Neural cell (in vitro differentiated cells): ENCODE measurements at regions not wholly inside any gene's neighbourhood (a gene's known extent, or its start where the extent isn't known, plus 50 kb on each side); places are given as distances from the start of the nearest gene placed in this dataset.

Source experiments
- H2AFZ ChIP-seq: fragments of 200-600, 300-800 bp; sonication (generic), shearing (Covaris generic); 2 replicates; pipeline ENCODE4 v1.6.0; 2014; ENCODE audit warnings: low read depth, mild to moderate bottlenecking, antibody characterized with exemption, low read length, moderate library complexity
- H3F3A ChIP-seq: fragments of 200-600 bp; shearing (Covaris generic); 2 replicates; pipeline ENCODE4 v1.6.1; 2016; ENCODE audit warnings: mild to moderate bottlenecking, moderate library complexity, mixed read lengths, antibody characterized with exemption, low read length; ENCODE audit not compliant: insufficient read depth, poor library complexity, severe bottlenecking
- H3K27ac ChIP-seq: fragments of 200-600, 300-800 bp; sonication (generic), shearing (Covaris generic); 2 replicates; pipeline ENCODE4 v1.5.1; 2014; ENCODE audit warnings: mild to moderate bottlenecking, low read length, moderate library complexity
- H3K27me3 ChIP-seq: fragments of 300-800, 200-600 bp; sonication (generic), shearing (Covaris generic); 2 replicates; pipeline ENCODE4 v1.6.0; 2014; ENCODE audit warnings: mild to moderate bottlenecking, low read depth, low read length, moderate library complexity; ENCODE audit not compliant: insufficient read depth
- H3K36me3 ChIP-seq: fragments of 300-800, 200-600 bp; sonication (generic), shearing (Covaris generic); 2 replicates; pipeline ENCODE4 v1.5.1; 2014; ENCODE audit warnings: mild to moderate bottlenecking, antibody characterized with exemption, low read length, moderate library complexity; ENCODE audit not compliant: insufficient read depth
- H3K4me2 ChIP-seq: fragments of 300-800, 200-600 bp; sonication (generic), shearing (Covaris generic); 2 replicates; pipeline ENCODE4 v1.6.0; 2014; ENCODE audit warnings: mild to moderate bottlenecking, low read length
- H3K4me3 ChIP-seq: fragments of 300-800, 200-600 bp; sonication (generic), shearing (Covaris generic); 2 replicates; pipeline ENCODE4 v1.5.1; 2014; ENCODE audit warnings: mild to moderate bottlenecking, low read length, moderate library complexity
- H3K79me2 ChIP-seq: fragments of 200-600 bp; shearing (Covaris generic); replicated peaks from 2 replicates; pipeline ENCODE4 v1.6.0; 2014; ENCODE audit warnings: mild to moderate bottlenecking, low read length, moderate library complexity; ENCODE audit not compliant: insufficient read depth
- H3K9ac ChIP-seq: fragments of 300-800, 200-600 bp; sonication (generic), shearing (Covaris generic); 2 replicates; pipeline ENCODE4 v1.6.1; 2016; ENCODE audit warnings: mild to moderate bottlenecking, low read length, mixed read lengths
- H3K9me2 ChIP-seq: fragments of 200-600 bp; shearing (Covaris generic); 2 replicates; pipeline ENCODE4 v1.6.1; 2016; ENCODE audit warnings: mild to moderate bottlenecking, low read length, mixed read lengths; ENCODE audit not compliant: insufficient read depth
- H3K9me3 ChIP-seq: fragments of 200-600, 300-800 bp; sonication (generic), shearing (Covaris generic); 2 replicates; pipeline ENCODE4 v1.6.1; 2016; ENCODE audit warnings: mild to moderate bottlenecking, mixed run types, low read length, moderate library complexity, mixed read lengths
- H4K20me1 ChIP-seq: fragments of 200-600 bp; shearing (Covaris generic); 2 replicates; pipeline ENCODE4 v1.6.1; 2016; ENCODE audit warnings: mild to moderate bottlenecking, mixed run types; ENCODE audit not compliant: insufficient read depth
- CTCF ChIP-seq: fragments of 450-650 bp; IDR thresholded peaks from 2 replicates; pipeline ENCODE4 v1.5.1; 2014; ENCODE audit warnings: antibody characterized with exemption, mild to moderate bottlenecking, moderate library complexity; ENCODE audit not compliant: poor library complexity, severe bottlenecking
- EP300 ChIP-seq: fragments of 450-650 bp; conservative IDR thresholded peaks from 2 replicates; pipeline ENCODE4 v1.6.1; 2014; ENCODE audit warnings: antibody characterized with exemption, mild to moderate bottlenecking, moderate library complexity; ENCODE audit not compliant: poor library complexity, severe bottlenecking
- EZH2 ChIP-seq: fragments of 200-600, 300-800 bp; shearing (Covaris generic), sonication (generic); IDR thresholded peaks from 2 replicates; pipeline ENCODE4 v1.6.1; 2014; ENCODE audit warnings: antibody characterized with exemption, low read length, borderline replicate concordance, mild to moderate bottlenecking; ENCODE audit not compliant: insufficient read depth, poor library complexity, severe bottlenecking
- MXI1 ChIP-seq: fragments of 450-650 bp; conservative IDR thresholded peaks from 2 replicates; pipeline ENCODE4 v1.6.1; 2014; ENCODE audit warnings: antibody characterized with exemption, mild to moderate bottlenecking; ENCODE audit not compliant: poor library complexity, severe bottlenecking
- POLR2AphosphoS5 ChIP-seq: IDR thresholded peaks from 2 replicates; pipeline ENCODE4 v1.6.1; 2012
- RAD21 ChIP-seq: fragments of 450-650 bp; conservative IDR thresholded peaks from 2 replicates; pipeline ENCODE4 v1.6.1; 2014; ENCODE audit warnings: antibody characterized with exemption, mild to moderate bottlenecking, moderate library complexity
- REST ChIP-seq: IDR thresholded peaks from 2 replicates; pipeline ENCODE4 v1.6.1; 2012; ENCODE audit warnings: borderline replicate concordance
- SMC3 ChIP-seq: fragments of 450-650 bp; conservative IDR thresholded peaks from 2 replicates; pipeline ENCODE4 v1.6.1; 2014; ENCODE audit warnings: antibody characterized with exemption, mild to moderate bottlenecking, moderate library complexity; ENCODE audit not compliant: poor library complexity
- TAF1 ChIP-seq: IDR thresholded peaks from 2 replicates; pipeline ENCODE4 v1.6.1; 2012; ENCODE audit warnings: low read depth

- no peaks in the 10 kb centered on the region for H3K9me2 ChIP-seq
- H3K4me2 ChIP-seq: no peak overlapping the region
- H3K36me3 ChIP-seq: no peaks in the 10 kb centered on the region
- no peaks in the 10 kb centered on the region for H4K20me1 ChIP-seq
- H3K9me3 ChIP-seq: no peaks in the 10 kb centered on the region
- no peak overlapping the region for H3K27ac ChIP-seq
- no peak overlapping the region for H3K9ac ChIP-seq
- H2AFZ ChIP-seq: no peak overlapping the region
- no peaks in the 10 kb centered on the region for H3K79me2 ChIP-seq
- H3F3A ChIP-seq: no peaks in the 10 kb centered on the region
- TF ChIP-seq RAD21 (no peak), EP300 (no peak), CTCF (no peak), MXI1 (no peak), SMC3 (no peak), POLR2AphosphoS5 (no peak), REST (no peak), EZH2 (no peak), TAF1 (no peak)
- no peak overlapping the region for H3K4me3 ChIP-seq
- H3K27me3 ChIP-seq: peaks cover 3% of the 10 kb centered on the region
Observed at GRCh38 chr3:13200465-13200864, 127.2 kb upstream of the IQSEC1 start.

GRCh38 chr3:13199899-13200451 is 126.7 kb upstream of the IQSEC1 start:
- Histone ChIP-seq H3K9me3 (no peaks in the 10 kb centered on the region), H3K4me2 (no peak overlapping the region), H3F3A (no peaks in the 10 kb centered on the region), H3K36me3 (no peaks in the 10 kb centered on the region), H4K20me1 (no peaks in the 10 kb centered on the region), H3K27me3 (no peaks in the 10 kb centered on the region), H3K9ac (no peak overlapping the region), H2AFZ (no peak overlapping the region), H3K79me2 (no peaks in the 10 kb centered on the region), H3K9me2 (no peaks in the 10 kb centered on the region), H3K27ac (no peak overlapping the region), H3K4me3 (no peak overlapping the region)
- TF ChIP-seq SMC3: no peak
- TF ChIP-seq RAD21: no peak
- TF ChIP-seq POLR2AphosphoS5: no peak
- no peak for TF ChIP-seq CTCF
- TF ChIP-seq EP300: no peak
- no peak for TF ChIP-seq TAF1
- TF ChIP-seq REST: no peak
- no peak for TF ChIP-seq EZH2
- no peak for TF ChIP-seq MXI1
